Mesodermal cell (in vitro differentiated cells): ENCODE measurements at regions not wholly inside any gene's neighbourhood (a gene's known extent, or its start where the extent isn't known, plus 50 kb on each side); places are given as distances from the start of the nearest gene placed in this dataset.

Source experiments
- H3K27ac ChIP-seq: 2 replicates; pipeline ENCODE4 v1.7.0; 2013; ENCODE audit warnings: mild to moderate bottlenecking, low read depth, low read length, moderate library complexity; ENCODE audit not compliant: severe bottlenecking
- H3K36me3 ChIP-seq: 2 replicates; pipeline ENCODE4 v1.7.1; 2013; ENCODE audit warnings: mild to moderate bottlenecking, low read length, moderate library complexity; ENCODE audit not compliant: control insufficient read depth, insufficient read depth
- H3K4me1 ChIP-seq: one replicate; pipeline ENCODE4 v1.7.1; 2013; ENCODE audit warnings: mild to moderate bottlenecking, low read length; ENCODE audit not compliant: insufficient read depth, control insufficient read depth, poor library complexity, severe bottlenecking
- H3K4me3 ChIP-seq: 2 replicates; pipeline ENCODE4 v1.7.0; 2013; ENCODE audit warnings: low read length, control low read depth, mild to moderate bottlenecking; ENCODE audit not compliant: insufficient read depth, poor library complexity, severe bottlenecking; ENCODE audit errors: extremely low read depth
- H3K9me3 ChIP-seq: 2 replicates; pipeline ENCODE4 v1.7.1; 2013; ENCODE audit warnings: mild to moderate bottlenecking, low read length, moderate library complexity; ENCODE audit not compliant: control insufficient read depth
- WGBS, 2 experiments: methylation state at CpG; one replicate each; pipeline ENCODE4 v1.1.5; 2013; ENCODE audit warnings: missing lambda C conversion rate in 2 of 2; ENCODE audit not compliant: insufficient coverage in 2 of 2; 5-methylcytosine and 5-hydroxymethylcytosine counted together

DNA sequence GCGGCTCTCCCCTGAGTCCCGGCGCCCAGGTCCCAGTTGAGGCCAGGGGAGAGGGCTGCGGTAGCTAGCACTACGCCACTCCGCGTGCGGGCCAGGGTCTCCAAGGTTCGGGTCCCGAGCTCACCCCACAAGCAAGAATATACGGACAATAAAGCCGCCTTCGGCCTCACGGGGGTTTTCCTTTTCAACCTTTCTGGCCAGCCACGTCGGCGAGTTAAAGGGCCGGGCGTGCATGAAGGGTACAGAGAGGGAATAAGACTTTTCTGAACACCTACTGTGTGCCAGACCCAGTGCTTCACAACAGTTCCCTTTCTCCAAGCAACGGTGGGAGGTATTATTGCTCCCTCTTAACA, 138.5 kb upstream of the ZIC3 start:
- Histone ChIP-seq H3K9me3 (no peaks in the 10 kb centered on the region), H3K36me3 (no peaks in the 10 kb centered on the region), H3K4me3 (peak overlapping the region; percentile 31), H3K27ac (no peak overlapping the region), H3K4me1 (no peaks in the 10 kb centered on the region)
- WGBS, 2 experiments = 0 to 3% methylated on average over 6 to 8 of the region's 20 CpGs

GRCh38 chrX:137426695-137427425, 139.1 kb upstream of the ZIC3 start:
- H3K4me3 ChIP-seq = peak overlapping the region; percentile 5
- no peaks in the 10 kb centered on the region for H3K36me3 ChIP-seq
- 0% methylated on average over 8 to 9 of the region's 37 CpGs for WGBS, 2 experiments
- no peaks in the 10 kb centered on the region for H3K9me3 ChIP-seq
- no peak overlapping the region for H3K27ac ChIP-seq
- H3K4me1 ChIP-seq = no peaks in the 10 kb centered on the region

GRCh38 chrX:137425986-137426385, 139.9 kb upstream of the ZIC3 start:
- Histone ChIP-seq H3K4me1 (no peaks in the 10 kb centered on the region), H3K27ac (no peak overlapping the region), H3K9me3 (no peaks in the 10 kb centered on the region), H3K4me3 (no peak overlapping the region), H3K36me3 (no peaks in the 10 kb centered on the region)
- no CpG with 5 or more reads among the region's 9 CpGs for WGBS, 2 experiments

DNA sequence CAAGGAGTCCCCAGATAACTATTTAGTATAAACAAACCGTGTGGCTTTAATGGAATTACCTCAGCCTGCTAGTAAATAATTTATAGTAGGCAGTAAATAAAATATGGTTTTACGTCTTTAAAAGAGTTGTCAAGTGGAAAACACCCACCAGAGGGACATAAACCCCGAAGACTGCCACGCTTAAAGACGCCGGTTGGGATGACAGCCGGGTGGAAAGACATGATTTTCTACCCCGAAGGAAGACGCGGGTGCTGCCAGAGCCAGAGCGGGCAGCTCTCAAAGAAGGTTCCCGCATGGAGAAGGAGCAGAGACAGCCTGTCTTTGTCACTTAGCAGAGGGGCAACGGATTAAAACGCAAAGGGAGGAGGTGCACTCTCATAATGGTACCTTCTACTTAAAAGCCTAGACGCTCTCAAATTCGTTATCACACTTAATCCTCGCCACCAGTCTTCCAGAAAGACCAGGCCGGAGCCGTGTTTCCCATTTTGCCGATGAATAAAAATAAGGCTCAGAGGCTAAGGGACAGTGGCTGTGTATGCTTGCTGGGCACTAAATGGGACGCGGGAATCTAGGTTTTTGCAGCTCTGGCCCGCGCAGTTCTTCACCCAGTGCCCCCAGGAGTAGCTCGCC, 140.5 kb upstream of the ZIC3 start:
- Histone ChIP-seq H3K27ac (no peak overlapping the region), H3K9me3 (no peaks in the 10 kb centered on the region), H3K36me3 (no peaks in the 10 kb centered on the region), H3K4me3 (no peak overlapping the region), H3K4me1 (no peaks in the 10 kb centered on the region)
- WGBS, 2 experiments = 0% methylated on average over 5 of the region's 25 CpGs; no CpG with 5 or more reads in 1 of the 2 experiments

DNA sequence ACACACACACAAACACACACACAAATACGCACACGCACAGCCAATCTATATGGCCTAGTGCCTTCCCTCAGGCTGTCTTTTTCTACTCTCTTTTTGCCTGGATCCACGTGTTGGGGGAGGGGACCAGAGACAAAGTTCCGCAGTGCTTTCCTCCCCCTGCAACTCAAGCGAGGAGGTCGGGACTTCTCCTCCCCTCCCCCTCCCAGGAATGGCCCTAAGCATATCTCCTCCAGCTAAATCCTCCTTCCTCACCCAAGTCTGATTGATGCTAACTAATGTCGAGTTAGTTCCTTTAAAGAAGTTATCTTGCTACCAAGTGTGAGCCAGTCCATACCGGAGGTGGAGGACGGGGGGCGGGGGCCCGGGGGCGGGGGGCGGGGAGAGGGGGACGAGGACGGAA, 141.2 kb upstream of the ZIC3 start:
- Histone ChIP-seq H3K9me3 (no peaks in the 10 kb centered on the region), H3K4me3 (peak overlapping the region; percentile 14), H3K4me1 (no peaks in the 10 kb centered on the region), H3K36me3 (no peaks in the 10 kb centered on the region), H3K27ac (no peak overlapping the region)
- WGBS, 2 experiments = no CpG with 5 or more reads among the region's 15 CpGs

- 0% methylated on average over 1 of the region's 3 CpGs for WGBS, 2 experiments
- no peaks in the 10 kb centered on the region for H3K9me3 ChIP-seq
- no peaks in the 10 kb centered on the region for H3K36me3 ChIP-seq
- H3K4me3 ChIP-seq = no peak overlapping the region
- H3K27ac ChIP-seq = no peak overlapping the region
- H3K4me1 ChIP-seq = no peaks in the 10 kb centered on the region
Observed at GRCh38 chrX:137423241-137423640, 142.7 kb upstream of the ZIC3 start.

GRCh38 chrX:137418086-137418485, 147.8 kb upstream of the ZIC3 start:
- Histone ChIP-seq H3K9me3 (no peaks in the 10 kb centered on the region), H3K4me1 (no peaks in the 10 kb centered on the region), H3K27ac (no peak overlapping the region), H3K4me3 (no peak overlapping the region), H3K36me3 (no peaks in the 10 kb centered on the region)
- 64 to 91% methylated on average over 1 of the region's 2 CpGs for WGBS, 2 experiments

DNA sequence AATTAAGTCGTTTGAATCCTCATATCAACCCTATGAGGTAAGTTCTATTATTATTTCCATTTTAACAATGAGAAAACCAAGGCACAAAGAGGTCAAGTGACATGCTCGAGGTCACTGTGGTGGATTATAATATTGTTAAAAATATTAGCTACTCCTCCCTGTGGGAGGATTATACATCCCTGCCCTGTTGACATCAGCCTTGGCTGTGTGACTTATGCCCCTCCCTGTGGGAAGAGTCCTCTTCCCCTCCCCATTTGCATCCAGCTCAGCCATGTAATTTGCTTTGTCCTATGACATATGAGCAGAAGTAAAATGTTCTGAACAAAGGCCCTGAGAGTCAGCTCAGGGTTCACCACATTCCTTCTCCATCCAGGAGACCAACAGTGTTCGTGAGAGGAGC, 152.7 kb upstream of the ZIC3 start:
- Histone ChIP-seq H3K4me3 (no peak overlapping the region), H3K27ac (no peak overlapping the region), H3K36me3 (no peaks in the 10 kb centered on the region), H3K4me1 (no peaks in the 10 kb centered on the region), H3K9me3 (no peaks in the 10 kb centered on the region)
- WGBS, 2 experiments = no CpG with 5 or more reads among the region's 3 CpGs

GRCh38 chrX:137405449-137406140, 160.3 kb upstream of the ZIC3 start:
- H3K9me3 ChIP-seq = no peaks in the 10 kb centered on the region
- no peak overlapping the region for H3K4me3 ChIP-seq
- H3K27ac ChIP-seq = no peak overlapping the region
- H3K4me1 ChIP-seq = no peaks in the 10 kb centered on the region
- WGBS, 2 experiments = 80 to 94% methylated on average over 3 to 6 of the region's 26 CpGs
- H3K36me3 ChIP-seq = no peaks in the 10 kb centered on the region

- H3K4me3 ChIP-seq = no peak overlapping the region
- H3K4me1 ChIP-seq = no peaks in the 10 kb centered on the region
- H3K27ac ChIP-seq = no peak overlapping the region
- no peaks in the 10 kb centered on the region for H3K9me3 ChIP-seq
- no peaks in the 10 kb centered on the region for H3K36me3 ChIP-seq
- 85% methylated on average over 2 of the region's 4 CpGs; no CpG with 5 or more reads in 1 of the 2 experiments for WGBS, 2 experiments
Observed at GRCh38 chrX:137401092-137401491, 164.8 kb upstream of the ZIC3 start.

- Histone ChIP-seq H3K27ac (no peak overlapping the region), H3K36me3 (no peaks in the 10 kb centered on the region), H3K4me1 (no peaks in the 10 kb centered on the region), H3K9me3 (no peaks in the 10 kb centered on the region), H3K4me3 (no peak overlapping the region)
- WGBS, 2 experiments = 88% methylated on average over 1 of the region's 2 CpGs; no CpG with 5 or more reads in 1 of the 2 experiments
Observed at GRCh38 chrX:137387646-137388045, 178.3 kb upstream of the ZIC3 start.
